Activated CD8-positive, alpha-beta T cell treated with anti-CD3 and anti-CD28 coated beads for 36 hours (primary cell): ENCODE measurements at regions not wholly inside any gene's neighbourhood (a gene's known extent, or its start where the extent isn't known, plus 50 kb on each side); places are given as distances from the start of the nearest gene placed in this dataset.

Experiments used
- ATAC-seq: fragments of 200-7000 bp; cut with Tn5 transposase; one replicate; pipeline ENCODE4 v1.10.0; 2021; ENCODE audit warnings: mild to moderate bottlenecking, moderate library complexity
- CTCF ChIA-PET: fragments of 350-600 bp; sonication (Branson Sonifier 250); formaldehyde crosslinking; loops from one replicate; lab custom pipeline; 2021; ENCODE audit warnings: antibody characterized with exemption; lab: Charles Lee
- POLR2A ChIA-PET: fragments of 350-600 bp; sonication (Branson Sonifier 250); formaldehyde crosslinking; loops from one replicate; lab custom pipeline; 2021; ENCODE audit warnings: antibody characterized with exemption; lab: Charles Lee
- DNase-seq: peaks from one replicate; pipeline ENCODE4 v3.0.0-alpha.2; 2020
- H3K27ac Mint-ChIP-seq: one replicate; pipeline ENCODE4 v1.8.0; 2021; ENCODE audit warnings: mild to moderate bottlenecking, mixed read lengths
- H3K27me3 Mint-ChIP-seq: one replicate; pipeline ENCODE4 v1.8.0; 2021; ENCODE audit warnings: mixed read lengths
- H3K36me3 Mint-ChIP-seq: one replicate; pipeline ENCODE4 v1.8.0; 2021; ENCODE audit warnings: low read depth, mixed read lengths
- H3K4me1 Mint-ChIP-seq: one replicate; pipeline ENCODE4 v1.8.0; 2021; ENCODE audit warnings: low read depth, mixed read lengths
- H3K4me3 Mint-ChIP-seq: one replicate; pipeline ENCODE4 v1.8.0; 2021; ENCODE audit warnings: mild to moderate bottlenecking, moderate library complexity, mixed read lengths
- H3K9me3 Mint-ChIP-seq: one replicate; pipeline ENCODE4 v1.8.0; 2021; ENCODE audit warnings: mixed read lengths
- intact Hi-C: fragments of 100-400 bp; cut with micrococcal nuclease; formaldehyde crosslinking; loops from one replicate; pipeline ENCODE4 v1.10.0; 2022
- TF ChIP-seq, protein P1 (sequence below): fragments of 200-600 bp; IDR thresholded peaks from one replicate; pipeline ENCODE4 v1.8.0; 2022; ENCODE audit warnings: antibody characterized with exemption, mild to moderate bottlenecking

DNA sequence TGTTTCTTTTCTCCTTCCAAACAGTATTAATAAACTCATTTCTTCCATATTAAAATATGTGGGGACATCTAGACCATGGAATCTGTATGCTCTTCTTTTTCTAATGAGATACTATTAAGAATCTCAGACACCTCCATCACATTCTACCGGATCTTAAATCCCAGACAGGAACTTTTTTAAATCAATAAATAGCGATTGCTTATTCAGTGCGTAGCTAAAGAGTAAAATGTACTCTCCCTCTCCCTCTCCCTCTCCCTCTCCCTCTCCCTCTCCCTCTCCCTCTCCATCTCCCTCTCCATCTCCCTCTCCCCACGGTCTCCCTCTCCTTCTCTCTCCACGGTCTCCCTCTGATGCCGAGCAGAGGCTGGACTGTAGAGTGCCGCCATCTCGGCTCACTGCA lies 297.0 kb downstream of the HNRNPD start:
- no peak overlapping the region for H3K27ac Mint-ChIP-seq
- POLR2A ChIA-PET, result no interaction called here
- intact Hi-C loops, result no loop called here
- no peaks in the 10 kb centered on the region for H3K9me3 Mint-ChIP-seq
- no peaks in the 10 kb centered on the region for H3K4me1 Mint-ChIP-seq
- no peak overlapping the region for H3K4me3 Mint-ChIP-seq
- CTCF ChIA-PET, result no interaction called here
- H3K36me3 Mint-ChIP-seq, result no peaks in the 10 kb centered on the region
- no peaks in the 10 kb centered on the region for H3K27me3 Mint-ChIP-seq
- DNase-seq (no peak), ATAC-seq (no peak)
- TF ChIP-seq, protein P1, sequence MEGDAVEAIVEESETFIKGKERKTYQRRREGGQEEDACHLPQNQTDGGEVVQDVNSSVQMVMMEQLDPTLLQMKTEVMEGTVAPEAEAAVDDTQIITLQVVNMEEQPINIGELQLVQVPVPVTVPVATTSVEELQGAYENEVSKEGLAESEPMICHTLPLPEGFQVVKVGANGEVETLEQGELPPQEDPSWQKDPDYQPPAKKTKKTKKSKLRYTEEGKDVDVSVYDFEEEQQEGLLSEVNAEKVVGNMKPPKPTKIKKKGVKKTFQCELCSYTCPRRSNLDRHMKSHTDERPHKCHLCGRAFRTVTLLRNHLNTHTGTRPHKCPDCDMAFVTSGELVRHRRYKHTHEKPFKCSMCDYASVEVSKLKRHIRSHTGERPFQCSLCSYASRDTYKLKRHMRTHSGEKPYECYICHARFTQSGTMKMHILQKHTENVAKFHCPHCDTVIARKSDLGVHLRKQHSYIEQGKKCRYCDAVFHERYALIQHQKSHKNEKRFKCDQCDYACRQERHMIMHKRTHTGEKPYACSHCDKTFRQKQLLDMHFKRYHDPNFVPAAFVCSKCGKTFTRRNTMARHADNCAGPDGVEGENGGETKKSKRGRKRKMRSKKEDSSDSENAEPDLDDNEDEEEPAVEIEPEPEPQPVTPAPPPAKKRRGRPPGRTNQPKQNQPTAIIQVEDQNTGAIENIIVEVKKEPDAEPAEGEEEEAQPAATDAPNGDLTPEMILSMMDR, result no peak

DNA sequence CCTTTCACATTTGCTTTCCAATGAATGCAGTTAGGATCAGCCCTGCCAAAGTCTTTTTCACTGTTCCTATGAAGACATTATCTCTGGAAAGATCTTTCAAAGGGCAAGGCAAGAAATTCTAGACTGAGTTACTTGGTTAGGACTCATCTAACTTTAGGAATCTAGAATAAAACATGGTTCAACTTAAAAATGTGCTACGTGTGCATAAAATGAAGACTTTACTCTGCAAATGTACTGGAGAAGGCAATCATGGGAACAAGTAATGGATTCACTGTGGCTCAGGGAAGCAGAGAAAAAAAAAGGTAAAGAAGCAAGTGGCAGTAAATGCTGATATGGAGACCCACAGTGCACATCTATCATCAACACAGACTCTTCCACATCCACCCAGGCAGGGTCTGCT lies 297.4 kb downstream of the HNRNPD start:
- H3K27ac Mint-ChIP-seq, result no peak overlapping the region
- ATAC-seq, result no peak
- CTCF ChIA-PET, result no interaction called here
- no peaks in the 10 kb centered on the region for H3K27me3 Mint-ChIP-seq
- TF ChIP-seq, protein P1, result no peak
- H3K36me3 Mint-ChIP-seq, result no peaks in the 10 kb centered on the region
- H3K4me3 Mint-ChIP-seq, result no peak overlapping the region
- no peaks in the 10 kb centered on the region for H3K4me1 Mint-ChIP-seq
- intact Hi-C loops, result no loop called here
- no peaks in the 10 kb centered on the region for H3K9me3 Mint-ChIP-seq
- DNase-seq, result no peak
- POLR2A ChIA-PET, result no interaction called here

DNA sequence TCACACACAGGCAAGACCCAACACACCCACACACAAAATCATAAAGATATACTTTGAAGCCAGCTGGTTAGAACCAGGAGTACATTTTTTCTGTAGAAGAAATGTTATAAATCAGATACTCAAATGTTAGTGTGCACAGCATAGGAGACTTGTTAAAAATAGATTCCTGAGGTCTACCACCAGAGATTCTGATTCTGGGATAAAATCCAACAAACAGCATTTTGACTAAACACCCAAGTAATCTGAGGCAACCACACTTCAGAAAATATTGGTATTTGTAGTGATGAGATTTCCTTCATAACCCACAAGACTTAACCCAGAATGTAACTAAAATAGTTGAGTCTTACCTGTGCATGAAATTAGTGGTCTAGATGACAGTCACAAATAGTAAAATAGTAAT lies 301.8 kb downstream of the HNRNPD start:
- H3K4me3 Mint-ChIP-seq, result no peak overlapping the region
- ChIA-PET CTCF (no interaction called here), POLR2A (no interaction called here)
- peaks cover 5% of the 10 kb centered on the region for H3K27me3 Mint-ChIP-seq
- no peak for DNase-seq
- TF ChIP-seq, protein P1, result no peak
- H3K27ac Mint-ChIP-seq, result no peak overlapping the region
- H3K4me1 Mint-ChIP-seq, result no peaks in the 10 kb centered on the region
- intact Hi-C loops, result no loop called here
- H3K9me3 Mint-ChIP-seq, result no peaks in the 10 kb centered on the region
- no peaks in the 10 kb centered on the region for H3K36me3 Mint-ChIP-seq
- ATAC-seq, result no peak

DNA sequence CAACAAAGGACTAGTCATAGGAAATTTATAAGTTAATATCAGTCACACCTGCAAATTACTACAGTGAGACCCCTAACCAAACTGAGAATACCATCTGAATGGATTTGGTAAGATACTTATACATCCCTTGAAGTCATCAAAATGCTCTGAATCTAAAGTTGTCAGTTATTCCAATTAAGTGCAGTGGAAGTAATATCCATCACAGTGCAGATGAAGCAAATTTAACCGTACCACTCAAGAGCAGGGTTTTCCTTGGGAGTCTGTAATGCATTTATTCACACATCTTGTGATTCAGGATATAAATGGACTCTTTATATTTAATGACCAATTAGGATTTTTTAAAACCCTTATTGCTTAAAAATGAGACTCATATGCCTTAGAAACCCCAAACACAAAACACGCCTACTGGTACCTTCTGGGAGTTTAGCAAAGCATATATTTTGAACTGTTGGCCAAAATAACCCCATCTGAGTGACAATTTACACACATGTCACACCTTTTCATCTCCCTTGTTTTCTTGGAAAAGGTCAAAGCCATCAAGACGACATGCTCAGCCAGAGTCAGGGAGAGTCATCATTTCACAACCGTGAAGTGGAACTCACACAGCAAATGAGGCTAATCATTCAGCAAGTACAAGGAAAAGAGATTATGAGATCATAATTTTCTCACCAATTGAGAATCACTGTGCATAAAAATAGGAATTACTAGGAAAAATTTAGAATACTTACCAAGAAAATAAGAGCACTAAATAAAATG lies 303.7 kb downstream of the HNRNPD start:
- intact Hi-C loops, result no loop called here
- CTCF ChIA-PET, result no interaction called here

DNA sequence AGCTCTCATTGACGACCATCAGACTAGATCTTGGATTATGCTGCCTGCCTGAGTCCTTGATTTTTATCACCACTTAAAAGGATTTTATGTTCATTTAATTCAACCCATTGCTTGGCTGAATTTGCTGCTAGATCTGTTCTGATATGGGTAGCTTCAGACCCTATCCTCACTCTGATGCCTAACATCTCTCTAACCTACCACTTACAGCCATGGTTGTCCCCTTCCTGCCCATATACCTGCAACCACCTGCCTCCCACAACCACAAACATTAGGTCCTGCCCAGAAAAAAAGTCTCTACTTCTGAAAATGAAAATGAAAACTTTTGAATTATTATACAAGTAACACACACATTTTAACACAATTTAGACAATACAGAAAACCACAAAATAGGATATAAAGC lies 310.8 kb downstream of the HNRNPD start:
- H3K27me3 Mint-ChIP-seq, result peaks cover 3% of the 10 kb centered on the region
- ATAC-seq, result no peak
- CTCF ChIA-PET, result no interaction called here

More for the DNA sequence above, 303.7 kb downstream of the HNRNPD start:
- Mint-ChIP-seq H3K4me3 (no peak overlapping the region), H3K36me3 (no peaks in the 10 kb centered on the region), H3K27ac (no peak overlapping the region), H3K27me3 (peaks cover 5% of the 10 kb centered on the region), H3K4me1 (no peaks in the 10 kb centered on the region), H3K9me3 (no peaks in the 10 kb centered on the region)
- ATAC-seq (no peak), DNase-seq (no peak)
- POLR2A ChIA-PET, result no interaction called here
- TF ChIP-seq, protein P1, result no peak

More for the DNA sequence above, 310.8 kb downstream of the HNRNPD start:
- Mint-ChIP-seq H3K9me3 (no peaks in the 10 kb centered on the region), H3K27ac (no peak overlapping the region), H3K4me1 (no peaks in the 10 kb centered on the region), H3K36me3 (no peaks in the 10 kb centered on the region), H3K4me3 (no peak overlapping the region)
- TF ChIP-seq, protein P1, result no peak
- no peak for DNase-seq
- POLR2A ChIA-PET, result interaction anchor here (0.6 kb wide), 1 partner anchor 303 kb away, joined by 3 read pairs; no protein-coding TSS in a partner anchor
- intact Hi-C loops, result no loop called here
